ENCODE measurements at regions not wholly inside any gene's neighbourhood (a gene's known extent, or its start where the extent isn't known, plus 50 kb on each side); places are given as distances from the start of the nearest gene placed in this dataset.

DNA sequence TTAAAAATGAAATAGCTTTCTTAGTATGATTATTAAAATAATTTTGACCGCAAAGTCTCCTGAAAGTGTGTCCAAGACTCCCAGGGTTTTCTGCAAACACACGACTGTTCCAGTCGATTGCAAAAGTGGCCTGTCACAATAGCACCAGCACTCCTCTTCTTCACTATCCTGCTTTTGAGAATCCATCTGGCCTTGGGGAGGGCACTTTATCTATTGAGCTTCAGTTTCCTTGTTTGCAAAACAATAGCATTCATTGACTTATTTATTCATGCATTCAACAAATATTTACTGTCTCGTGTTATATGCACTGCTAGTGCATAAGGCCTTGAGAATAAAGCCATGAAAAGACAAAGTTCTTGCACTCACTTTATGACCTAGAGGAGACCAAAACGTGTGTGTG, 96.2 kb upstream of the NTM start:
- TF ChIP-seq, protein P1, sequence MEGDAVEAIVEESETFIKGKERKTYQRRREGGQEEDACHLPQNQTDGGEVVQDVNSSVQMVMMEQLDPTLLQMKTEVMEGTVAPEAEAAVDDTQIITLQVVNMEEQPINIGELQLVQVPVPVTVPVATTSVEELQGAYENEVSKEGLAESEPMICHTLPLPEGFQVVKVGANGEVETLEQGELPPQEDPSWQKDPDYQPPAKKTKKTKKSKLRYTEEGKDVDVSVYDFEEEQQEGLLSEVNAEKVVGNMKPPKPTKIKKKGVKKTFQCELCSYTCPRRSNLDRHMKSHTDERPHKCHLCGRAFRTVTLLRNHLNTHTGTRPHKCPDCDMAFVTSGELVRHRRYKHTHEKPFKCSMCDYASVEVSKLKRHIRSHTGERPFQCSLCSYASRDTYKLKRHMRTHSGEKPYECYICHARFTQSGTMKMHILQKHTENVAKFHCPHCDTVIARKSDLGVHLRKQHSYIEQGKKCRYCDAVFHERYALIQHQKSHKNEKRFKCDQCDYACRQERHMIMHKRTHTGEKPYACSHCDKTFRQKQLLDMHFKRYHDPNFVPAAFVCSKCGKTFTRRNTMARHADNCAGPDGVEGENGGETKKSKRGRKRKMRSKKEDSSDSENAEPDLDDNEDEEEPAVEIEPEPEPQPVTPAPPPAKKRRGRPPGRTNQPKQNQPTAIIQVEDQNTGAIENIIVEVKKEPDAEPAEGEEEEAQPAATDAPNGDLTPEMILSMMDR (IDR thresholded peaks at IDR 0.05), result no peak

DNA sequence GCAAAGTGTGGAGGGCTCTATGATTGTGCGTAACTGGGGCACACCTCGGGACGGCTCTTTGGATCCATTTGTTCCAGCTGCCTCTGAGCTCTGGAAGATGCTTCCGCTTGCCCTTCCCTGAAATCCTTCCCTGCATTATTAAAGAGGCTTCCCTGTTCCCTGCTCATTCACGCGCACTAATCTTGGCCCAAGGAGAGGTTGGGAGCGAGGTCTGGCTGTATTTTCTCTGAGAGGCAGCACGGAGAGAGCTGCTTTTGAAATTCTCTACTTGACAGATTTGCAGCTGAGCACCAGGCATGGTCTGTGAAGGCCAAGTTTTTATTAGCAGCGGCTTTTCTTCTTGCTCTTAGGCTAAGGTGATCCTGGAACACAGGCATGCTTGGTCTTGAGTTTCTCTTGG, 94.8 kb upstream of the NTM start:
- TF ChIP-seq, protein P1 (IDR thresholded peaks at IDR 0.05), result no peak

DNA sequence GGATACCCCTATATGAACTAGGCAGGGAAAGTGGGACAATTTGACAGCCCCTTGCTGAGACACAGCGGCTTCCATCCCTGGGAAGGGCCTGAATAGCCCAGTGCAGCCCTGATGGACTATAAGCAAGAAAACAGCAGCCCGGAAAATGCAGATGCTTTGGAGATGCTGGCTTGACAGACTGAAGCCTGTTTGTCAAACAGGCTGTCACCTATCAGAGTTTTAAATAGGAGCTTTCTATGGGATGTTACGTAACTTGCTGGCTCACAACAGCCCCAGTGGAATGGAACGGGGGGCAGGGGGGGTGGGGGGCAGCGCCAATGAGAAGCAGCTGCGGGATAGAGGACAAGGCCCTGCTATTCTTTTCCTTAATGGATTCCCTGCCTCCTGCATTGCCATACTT, 91.9 kb upstream of the NTM start:
- TF ChIP-seq, protein P1 (IDR thresholded peaks at IDR 0.05), result no peak

DNA sequence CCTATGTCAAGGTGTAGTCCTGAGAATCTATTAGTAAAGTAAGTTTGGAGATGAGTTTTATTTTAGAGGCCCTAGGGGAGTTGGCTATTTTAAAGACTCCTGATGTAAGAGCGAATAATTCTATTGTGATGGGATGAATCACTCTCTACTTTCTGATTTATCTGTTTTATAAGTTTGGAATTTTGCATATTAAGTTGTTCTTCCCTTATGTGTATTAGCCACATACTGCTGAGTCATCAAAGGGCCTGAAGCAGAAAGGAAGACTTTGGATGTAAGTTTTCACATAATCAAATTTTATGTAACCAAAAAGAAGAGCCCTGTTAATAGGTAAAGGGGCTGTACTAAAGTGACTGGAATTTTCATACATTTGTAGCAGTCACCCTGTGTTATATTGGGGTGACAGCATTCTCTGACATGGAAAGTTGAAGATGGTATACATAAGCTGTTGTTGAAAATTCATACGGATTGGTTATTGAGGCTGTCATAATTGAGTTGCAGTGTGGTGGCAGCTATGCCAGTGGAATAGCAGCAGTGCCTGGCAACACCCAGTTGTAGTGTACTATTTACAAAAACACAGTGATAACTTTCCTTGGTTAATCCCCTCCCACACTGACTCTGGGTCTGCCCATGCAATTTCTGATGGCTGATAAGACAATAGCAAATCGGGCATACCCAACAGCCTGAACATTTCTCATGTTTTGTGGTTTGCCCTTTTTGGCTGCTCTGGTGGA, 90.6 kb upstream of the NTM start:
- TF ChIP-seq, protein P1 (IDR thresholded peaks at IDR 0.05), result no peak

DNA sequence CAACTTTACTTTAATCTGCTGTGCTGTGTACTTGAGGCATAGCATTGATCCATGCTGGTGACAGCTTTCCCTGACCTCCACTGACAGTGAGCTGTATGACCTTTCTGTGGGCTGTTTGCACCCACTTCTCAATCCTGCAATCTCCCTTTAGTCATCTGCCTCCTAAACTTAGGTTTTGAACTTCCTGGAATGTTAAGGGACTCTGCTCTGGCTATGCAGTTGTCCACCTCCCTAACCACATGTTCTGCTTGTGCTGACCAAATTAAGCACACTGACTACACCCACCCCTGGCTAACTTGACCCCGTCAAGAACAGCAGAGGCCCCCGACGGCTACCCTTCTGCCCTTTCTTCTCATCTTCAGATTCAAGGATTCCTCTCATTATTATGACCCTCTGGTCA, 89.1 kb upstream of the NTM start:
- TF ChIP-seq, protein P1 (IDR thresholded peaks at IDR 0.05), result no peak

DNA sequence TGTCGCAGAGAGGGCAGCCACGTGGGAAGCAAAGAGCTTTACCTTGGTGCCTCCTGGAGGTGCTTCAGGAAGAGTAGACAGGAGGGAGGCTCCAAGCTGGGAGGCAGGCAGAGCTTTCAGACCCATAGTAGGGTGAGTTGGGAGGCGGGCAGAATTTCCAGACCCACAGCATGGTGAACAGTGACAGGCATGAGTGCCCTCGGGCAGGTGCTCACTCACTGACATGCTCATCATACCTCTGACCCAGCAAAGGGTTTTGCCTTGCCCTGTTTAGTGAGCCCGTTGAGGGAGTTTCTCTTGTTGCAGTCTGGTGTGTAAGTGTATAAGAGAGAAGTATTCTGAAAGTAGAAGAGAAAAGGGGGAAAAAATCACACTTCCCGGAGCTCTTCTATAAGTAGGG, 86.4 kb upstream of the NTM start:
- TF ChIP-seq, protein P1 (IDR thresholded peaks at IDR 0.05), result no peak

DNA sequence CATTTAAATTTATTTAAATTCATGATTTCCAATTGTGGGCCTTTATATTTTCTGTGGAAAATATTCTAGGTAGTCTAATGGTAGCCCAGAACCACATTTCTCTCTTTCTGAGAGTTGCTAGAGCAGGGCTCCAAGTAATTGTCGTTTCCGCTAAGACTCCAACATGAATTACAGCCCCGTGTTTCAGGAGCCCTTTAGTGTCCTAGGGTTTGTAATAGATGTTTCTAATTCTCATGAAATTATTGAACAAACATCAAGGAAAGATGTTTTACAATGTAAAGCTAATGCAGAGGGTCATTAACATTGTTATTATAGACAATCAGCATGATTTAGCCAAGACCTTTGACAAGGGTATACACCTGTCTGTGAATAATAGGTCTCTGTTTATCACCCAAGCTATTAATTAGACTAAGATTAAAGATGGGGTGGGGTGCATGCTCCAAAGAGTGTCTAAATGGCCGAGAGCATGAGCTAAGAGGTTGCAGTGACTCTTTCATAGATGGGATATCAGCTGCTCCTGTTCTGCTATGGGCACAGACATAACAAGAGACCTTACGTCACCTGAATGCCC, 81.8 kb upstream of the NTM start:
- TF ChIP-seq, protein P1 (IDR thresholded peaks at IDR 0.05), result no peak
